HG03354 (cell line): ENCODE measurements at regions not wholly inside any gene's neighbourhood (a gene's known extent, or its start where the extent isn't known, plus 50 kb on each side); places are given as distances from the start of the nearest gene placed in this dataset.

ENCODE experiments used
- ATAC-seq: cut with Tn5 transposase; IDR thresholded peaks from one replicate; pipeline ENCODE4 v1.9.1; 2021; ENCODE audit warnings: mild to moderate bottlenecking; ENCODE audit not compliant: unreplicated experiment, poor library complexity, severe bottlenecking

DNA sequence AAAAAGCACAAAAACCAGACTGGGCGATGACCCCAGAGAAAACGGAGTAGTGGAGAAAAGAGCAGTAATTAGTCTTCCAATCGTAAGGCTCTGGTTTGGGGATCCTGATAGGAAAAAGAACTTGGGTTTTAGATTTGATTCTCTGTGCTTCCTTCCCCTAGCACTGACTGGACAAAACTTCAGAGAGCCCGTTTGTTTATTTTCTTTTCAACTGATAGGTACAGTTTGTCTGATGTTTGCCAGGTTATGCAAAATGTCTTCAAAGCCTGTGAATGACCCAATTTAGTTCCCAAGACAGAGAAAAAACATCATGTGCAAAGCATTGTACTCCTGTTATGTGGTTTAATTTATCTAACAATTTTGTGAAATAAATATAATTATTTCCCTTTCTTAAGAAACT is 151.1 kb upstream of the COX10 start:
- ATAC-seq, result no peak

GRCh38 chr17:13919818-13920217 is 149.5 kb upstream of the COX10 start:
- ATAC-seq, result no peak

DNA sequence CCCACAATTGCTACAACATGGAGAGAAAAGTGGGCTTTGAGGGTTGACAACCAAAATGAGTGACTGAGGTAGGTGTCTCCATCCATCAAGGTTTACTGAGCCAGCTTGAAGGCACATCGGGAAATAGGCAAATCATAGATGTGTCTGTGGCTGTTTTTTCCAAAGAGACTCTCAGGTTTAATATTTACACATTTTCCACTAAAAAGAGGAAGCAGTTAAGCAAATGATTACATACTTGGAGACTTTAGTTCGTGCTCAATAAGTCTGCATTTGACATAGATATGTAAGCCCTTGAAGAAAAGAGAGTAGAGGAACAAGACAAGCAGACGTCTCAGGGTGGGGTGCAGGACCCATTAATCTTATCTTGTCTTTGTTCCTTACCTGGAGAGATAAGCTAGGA is 148.9 kb upstream of the COX10 start:
- no peak for ATAC-seq

DNA sequence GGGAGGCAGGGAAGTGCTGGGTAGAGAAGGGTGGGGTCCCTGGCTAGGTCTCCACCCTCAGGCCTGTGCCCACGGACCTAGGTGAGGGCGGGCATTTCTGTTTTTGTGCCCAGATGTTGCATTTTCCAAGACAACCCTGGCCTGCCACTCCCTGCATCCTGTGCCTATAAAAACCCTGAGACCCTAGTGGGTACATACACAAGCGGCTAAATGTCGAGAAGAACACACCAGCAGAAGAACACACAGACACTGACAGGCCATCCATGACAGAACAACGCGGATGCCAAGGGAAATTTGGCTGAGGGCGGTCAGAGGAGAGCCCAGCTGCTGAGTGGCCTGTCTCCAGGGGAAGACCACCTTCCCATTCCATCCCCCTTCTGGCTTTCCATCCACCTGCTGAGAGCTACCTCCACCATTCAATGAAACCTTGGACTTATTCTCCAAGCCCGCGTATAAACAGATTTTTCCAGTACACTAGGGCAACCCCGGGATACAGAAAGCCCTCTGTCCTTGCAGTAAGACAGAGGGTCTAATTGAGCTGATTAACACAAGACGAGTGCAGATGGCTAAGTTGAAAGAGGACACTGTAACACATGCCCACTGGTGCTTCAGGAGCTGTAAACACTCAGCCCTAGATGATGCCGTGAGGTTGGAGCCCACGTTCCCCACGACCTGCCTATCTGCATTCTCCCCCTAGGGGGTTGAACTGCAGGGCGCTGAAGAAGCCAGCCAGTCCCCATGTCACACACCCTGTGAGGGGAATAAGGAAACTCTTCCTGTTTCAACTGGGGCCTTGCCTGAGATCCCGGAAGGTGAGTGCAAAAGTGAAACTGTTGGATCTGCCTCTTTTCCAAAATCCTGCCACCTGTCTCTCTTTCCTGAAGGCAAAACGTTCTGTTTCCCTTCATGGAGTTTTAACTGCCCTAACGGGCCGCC is 147.2 kb upstream of the COX10 start:
- no peak for ATAC-seq

DNA sequence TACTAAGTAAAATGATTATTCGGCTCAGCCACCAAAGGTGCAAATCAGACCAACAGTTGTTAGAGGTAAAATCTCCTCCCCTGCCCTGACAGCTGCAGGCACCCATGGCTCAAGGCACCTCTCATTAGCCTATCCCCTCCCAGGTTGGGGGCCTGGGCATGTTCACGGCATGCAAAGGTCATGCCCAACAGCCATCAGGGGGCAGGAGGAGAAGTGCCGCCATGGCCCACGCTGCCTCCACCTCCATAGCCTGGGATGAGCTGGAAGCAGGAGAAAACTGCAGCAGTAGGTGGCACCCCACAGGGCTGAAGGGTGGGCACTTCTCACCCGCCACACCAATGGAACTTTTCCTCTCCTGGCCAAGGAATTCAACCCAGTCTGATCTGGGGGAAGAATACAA is 146.4 kb upstream of the COX10 start:
- no peak for ATAC-seq

GRCh38 chr17:13925579-13925978 is 143.7 kb upstream of the COX10 start:
- no peak for ATAC-seq

DNA sequence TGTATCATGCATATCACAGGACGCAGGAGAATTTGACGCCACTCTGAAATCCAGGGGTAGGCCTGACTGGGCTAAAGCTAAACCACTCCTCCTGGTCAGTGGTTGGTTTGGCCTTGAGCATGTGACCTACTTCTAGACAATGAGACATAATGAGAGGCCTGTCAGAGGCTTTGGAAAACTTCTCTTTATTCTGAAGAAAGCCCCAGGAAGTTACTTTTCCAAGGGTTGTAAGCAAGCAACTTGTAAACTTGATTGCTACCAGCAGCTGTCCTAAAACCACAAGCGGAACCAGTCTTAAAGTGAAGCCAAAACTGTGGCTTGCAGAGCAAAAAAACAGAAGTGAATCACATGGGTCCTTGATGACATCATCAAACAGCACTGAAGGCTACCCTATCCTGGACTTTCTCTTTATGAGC is 138.2 kb upstream of the COX10 start:
- peak; percentile 62 for ATAC-seq

DNA sequence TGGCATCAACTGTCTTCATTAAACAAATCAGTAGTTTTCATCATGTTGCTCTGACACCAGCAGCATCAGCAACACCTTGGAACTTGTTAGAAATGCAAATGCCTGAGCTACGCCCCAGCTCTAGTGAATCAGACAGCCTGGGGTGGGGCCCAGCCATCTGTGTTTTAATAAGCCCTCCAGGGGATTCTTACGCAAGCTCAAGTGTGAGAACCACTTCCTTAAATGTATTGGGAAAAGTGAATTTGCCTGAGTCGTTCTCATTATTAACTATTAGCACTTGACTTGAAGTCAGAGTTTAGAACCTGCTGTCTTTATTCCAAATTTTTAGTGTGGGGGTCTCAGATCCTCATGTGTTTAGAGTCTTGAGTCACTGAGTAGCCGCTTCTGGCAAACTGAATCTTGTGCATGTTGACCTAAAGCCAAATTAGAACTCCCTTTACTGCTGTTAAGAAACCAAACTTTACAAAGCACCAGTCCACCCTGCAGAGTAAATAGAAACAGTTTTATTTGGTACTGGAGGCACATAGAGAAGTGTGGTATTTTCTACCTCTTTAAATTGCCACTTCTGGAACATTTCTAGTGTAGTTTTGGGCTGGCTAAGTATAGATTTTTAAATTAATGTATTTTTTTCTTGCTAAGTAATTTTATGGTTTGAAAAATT is 137.4 kb upstream of the COX10 start:
- no peak for ATAC-seq

DNA sequence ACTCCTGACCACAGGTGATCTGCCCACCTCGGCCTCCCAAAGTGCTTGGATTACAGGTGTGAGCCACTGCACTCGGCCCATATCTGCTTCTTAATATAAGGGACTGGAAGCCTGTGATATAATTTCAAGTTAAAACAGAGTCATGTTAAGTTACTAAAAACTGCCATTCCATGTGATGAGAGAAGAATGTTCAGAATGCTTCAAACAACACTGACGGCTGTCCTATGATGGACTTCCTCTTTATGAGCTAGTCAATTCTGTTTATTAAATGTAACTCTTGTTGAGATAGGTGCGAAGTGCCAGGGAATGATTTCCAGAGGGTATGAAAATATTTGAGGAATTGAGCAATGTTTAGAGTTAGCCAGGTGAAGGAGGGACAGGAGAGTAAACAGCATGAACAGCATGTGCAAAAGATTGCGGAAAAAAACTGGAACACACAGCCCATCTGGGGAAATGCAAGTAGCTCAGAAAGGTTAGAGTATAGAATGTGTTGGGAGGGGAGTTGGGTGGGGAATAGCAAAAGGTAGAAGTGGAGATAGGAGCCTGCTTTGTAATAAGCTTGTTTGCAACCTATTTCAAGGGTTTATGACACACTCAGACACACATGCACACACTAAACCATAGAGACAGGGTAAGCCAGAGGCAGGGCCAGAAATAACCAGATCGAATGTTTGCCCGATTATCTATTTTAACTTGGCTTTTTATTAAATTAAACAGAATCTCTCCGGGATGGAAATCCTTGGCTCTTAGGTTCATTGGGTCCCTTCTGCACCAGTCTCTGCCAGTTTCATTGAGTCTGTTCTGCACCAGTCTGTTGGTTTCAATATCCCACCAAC is 135.6 kb upstream of the COX10 start:
- no peak for ATAC-seq

- ATAC-seq, result no peak
Observed at GRCh38 chr17:13939222-13939621, 130.1 kb upstream of the COX10 start.

- no peak for ATAC-seq
Observed at GRCh38 chr17:13940858-13941665, 128.2 kb upstream of the COX10 start.

GRCh38 chr17:13941781-13942180 is 127.5 kb upstream of the COX10 start:
- no peak for ATAC-seq

- ATAC-seq, result no peak
Observed at GRCh38 chr17:13943909-13944308, 125.4 kb upstream of the COX10 start.

- no peak for ATAC-seq
Observed at GRCh38 chr17:13947499-13947898, 121.8 kb upstream of the COX10 start.

- no peak for ATAC-seq
Observed at GRCh38 chr17:13952009-13952750, 117.1 kb upstream of the COX10 start.

DNA sequence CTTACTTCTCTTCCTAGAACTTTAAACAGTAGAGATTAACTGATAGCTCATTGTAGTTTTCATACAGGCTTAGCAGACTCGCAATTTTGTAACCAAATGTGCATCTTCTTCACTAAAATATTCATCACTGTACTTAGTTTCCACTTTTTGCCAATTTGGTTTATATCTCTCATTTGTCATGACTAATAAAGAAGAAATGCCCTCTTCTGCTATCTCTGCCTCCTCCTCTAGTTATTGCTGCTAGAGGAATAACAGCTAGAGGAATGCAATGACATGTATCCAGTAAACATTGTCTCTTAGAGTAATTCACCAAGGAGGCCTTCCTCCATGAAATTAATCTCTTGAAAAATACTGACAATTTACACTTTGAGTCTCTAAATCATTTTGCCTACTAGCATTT is 115.5 kb upstream of the COX10 start:
- no peak for ATAC-seq

- no peak for ATAC-seq
Observed at GRCh38 chr17:13957636-13958035, 111.7 kb upstream of the COX10 start.

DNA sequence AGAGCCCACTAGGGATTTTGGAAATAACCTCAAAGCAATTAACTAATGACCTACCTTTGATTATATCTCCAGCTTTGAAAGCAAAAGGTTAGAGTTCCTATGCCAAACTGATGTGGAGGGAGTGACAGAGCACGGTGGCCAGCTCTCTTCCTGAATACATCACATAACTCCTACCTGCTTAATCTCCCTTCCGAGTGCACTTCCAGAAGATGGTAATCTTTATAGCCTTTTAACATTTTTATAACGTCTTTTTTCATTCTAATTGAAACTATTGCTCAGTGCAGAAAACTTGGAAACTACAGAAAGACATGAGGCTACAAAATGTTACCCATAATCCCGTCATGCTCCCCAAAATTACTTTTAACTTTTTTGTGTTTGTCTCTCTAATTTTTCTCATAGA is 110.5 kb upstream of the COX10 start:
- no peak for ATAC-seq

DNA sequence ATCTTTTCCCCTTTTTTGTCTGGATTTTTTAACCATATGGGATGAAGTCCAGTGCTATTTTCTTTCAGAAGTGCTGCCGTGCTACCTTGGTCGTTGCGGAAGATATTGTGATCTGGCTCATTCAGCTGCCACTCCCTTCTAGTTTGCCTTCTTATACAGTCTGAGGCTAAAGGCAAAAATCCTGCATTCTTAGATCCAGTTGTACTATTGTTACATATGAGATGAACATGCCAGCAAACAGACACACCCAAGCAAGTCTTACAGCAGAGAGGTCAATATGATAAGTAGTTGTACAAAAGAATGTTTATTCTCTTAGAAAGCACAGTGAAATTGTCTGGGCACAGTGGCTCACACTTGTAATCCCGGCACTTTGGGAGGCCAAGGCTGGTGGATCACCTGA is 108.0 kb upstream of the COX10 start:
- no peak for ATAC-seq
